HG02870 (cell line): ENCODE measurements at regions not wholly inside any gene's neighbourhood (a gene's known extent, or its start where the extent isn't known, plus 50 kb on each side); places are given as distances from the start of the nearest gene placed in this dataset.
"Not testable (repeated sequence)": the region's sequence is repeated elsewhere in the genome, so short reads cannot be mapped to it uniquely, and the experiment has no call there.

Experiments used
- ATAC-seq: cut with Tn5 transposase; IDR thresholded peaks from one replicate; pipeline ENCODE4 v1.9.1; 2021; ENCODE audit warnings: mild to moderate bottlenecking, moderate library complexity; ENCODE audit not compliant: unreplicated experiment

DNA sequence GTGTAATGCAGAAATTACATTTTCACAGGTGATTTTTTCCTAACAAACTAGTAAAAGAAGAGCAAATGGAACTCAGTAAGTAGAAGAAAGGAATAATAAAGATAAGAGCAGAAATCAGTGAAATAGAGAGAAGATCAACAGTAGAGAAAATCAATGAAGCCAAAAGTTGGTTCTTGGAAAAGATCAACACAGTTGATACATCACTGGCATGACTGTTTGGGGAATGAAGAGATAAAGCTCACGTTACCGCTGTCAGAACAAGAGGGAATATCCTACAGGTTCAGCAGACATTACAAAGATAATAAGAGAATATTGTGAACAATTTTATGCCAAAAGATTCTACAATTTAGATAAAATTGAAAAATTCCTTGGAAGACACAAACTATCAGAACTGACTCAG lies 146.4 kb downstream of the ACTR3B start:
- no peak for ATAC-seq

DNA sequence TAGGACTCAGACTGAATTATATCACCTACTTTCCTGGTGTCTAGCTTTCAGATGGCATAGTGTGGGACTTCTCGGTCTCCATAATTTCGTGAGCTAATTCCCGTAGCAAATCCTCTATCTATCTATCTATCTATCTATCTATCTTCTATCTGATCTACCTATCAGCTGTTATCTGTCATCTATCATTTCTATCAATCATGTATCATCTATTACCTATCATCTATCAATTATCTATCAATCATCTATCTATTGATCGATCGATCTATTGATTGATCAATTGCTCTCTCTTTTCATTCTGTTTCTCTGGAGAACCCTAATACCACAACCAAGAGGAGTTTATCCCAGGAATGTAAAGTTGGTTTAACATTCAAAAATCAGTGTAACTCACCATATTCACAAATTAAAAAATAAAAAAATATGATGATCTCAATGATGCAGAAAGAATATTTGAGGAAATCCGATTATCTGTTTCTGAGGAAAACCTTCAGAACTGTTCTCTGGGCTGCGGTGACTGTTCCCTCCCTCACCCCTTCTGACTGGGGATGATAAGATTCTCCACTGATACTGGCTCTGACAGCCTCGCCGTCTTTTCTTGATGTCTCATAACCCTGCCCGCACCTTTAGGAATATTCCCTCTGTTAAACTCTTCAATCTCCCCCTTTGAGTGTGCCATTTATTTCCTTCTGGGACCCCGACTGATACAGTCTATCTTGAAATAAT lies 147.7 kb downstream of the ACTR3B start:
- ATAC-seq: no peak

DNA sequence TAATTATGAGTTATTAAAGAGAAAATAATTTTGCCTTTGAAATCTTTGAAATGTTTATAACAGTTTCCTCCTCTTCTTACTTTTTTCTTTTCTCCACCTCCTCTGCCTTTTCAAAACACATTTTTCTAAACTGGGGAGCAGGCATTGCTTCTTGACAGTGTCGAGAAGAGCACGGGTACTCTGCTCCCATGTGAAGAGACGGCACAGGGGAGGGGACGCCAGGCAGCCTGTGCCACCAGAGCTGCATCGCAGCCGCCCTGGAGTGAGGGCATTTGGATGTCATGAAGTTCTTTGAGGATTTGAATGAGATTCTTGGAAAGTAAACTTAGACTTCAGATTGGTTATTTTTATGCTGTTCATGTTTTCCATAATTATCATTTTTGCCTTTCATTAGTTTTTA lies 149.7 kb downstream of the ACTR3B start:
- ATAC-seq: no peak

DNA sequence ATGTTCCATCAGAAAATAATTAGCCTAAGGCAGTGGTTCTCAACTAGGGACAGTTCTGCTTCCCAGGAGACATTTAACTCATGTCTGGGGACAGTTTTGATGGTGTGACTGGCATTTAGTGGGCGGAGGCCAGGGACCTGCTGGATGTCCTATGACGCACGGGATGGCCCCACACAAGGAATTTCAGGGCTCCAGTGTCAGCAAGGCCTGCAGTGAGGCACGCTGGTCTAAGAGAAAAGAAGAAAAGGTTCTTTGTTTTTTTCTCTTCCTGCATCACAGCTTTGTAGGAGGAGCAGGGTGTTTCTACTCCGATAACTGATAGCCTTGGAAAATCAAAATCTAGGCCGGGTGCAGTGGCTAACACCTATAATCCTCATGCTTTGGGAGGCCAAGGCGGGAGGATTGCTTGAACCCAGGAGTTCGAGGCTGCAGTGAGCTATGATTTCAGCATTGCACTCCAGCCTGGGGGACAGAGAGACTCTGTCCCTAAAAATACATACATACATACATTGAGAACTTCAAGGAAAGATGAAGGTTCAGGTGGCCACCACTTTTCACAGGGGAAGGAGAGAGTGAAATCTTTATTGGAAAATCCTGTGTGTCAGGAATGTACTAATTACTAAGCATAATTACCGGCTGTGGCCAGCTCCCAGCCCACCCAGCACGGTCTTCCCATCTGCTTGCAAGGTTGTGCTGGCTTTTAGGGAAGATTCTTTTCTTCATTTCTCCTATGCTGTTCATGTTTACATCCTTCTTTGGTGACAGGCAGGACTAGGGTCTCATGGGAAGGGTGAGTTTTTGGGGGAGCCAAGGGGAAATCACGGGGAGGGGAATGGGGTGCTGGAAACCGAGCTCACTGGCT lies 150.4 kb downstream of the ACTR3B start:
- ATAC-seq: no peak

DNA sequence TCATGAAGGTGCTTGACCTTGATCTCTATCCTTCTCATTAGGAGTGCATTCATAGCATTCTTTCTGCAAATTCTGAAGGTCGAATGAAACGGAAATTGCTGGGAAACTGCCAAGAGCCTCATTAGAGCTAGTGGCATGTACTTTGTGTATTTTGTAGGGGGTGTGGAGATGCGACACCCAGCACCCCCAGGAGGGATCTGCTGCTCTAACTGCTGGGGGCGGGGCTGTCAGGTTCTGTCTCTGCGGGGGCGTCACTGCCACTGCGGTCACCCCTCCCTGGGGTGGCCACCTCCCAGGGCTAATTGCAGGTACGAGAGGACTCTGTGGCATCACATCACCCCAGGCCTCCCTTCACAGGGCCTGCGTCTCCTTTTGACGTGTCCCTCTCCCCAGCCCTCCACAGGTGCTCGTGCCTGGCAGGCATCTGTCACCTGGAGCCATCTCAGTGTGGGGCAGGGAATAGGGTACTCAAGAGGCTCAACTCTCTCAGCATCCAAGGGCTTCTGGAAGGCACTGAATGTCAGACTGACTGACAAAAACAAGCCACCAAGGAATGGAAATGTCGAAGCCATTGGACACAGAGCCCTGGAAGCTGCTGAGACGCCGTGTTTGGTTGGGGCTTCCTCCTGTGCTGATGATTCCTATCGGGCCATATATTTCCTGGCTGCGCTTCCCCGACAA lies 151.1 kb downstream of the ACTR3B start:
- ATAC-seq: no peak

DNA sequence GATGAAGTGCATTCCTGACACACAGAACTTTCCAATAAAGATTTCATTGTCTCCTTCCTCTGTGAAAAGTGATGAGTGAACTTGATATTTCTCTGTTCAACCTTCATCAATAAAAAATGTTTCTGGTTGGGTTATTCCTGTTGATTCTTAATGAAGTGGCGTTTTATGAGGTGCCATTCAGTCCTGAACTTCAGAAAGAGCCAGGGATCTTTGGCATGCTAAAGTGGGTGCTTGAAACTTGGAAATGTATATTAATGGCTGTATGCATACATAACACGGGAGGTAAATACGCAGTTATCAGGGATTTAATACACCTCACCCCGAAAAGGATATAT lies 151.6 kb downstream of the ACTR3B start:
- no peak for ATAC-seq

DNA sequence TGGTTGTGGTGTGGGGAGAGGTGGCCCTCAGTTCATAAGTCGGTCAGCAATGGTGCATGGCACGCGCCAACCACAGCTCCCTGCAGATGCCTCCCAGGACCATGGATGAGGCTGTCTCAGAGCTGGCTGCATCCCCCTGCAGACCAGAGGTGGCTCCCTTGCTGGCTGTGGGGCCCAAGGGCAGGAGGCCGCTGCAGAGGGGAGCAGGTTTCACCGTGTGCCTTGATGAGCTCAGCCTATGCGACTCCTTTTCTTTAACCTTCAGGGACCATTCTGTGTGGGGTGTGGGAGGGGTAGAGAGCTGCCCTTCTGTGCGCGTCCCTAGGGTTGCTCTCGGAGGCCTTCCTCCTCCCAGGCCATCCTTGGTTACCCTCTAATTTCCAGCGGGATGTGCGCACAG lies 152.4 kb downstream of the ACTR3B start:
- ATAC-seq: no peak

DNA sequence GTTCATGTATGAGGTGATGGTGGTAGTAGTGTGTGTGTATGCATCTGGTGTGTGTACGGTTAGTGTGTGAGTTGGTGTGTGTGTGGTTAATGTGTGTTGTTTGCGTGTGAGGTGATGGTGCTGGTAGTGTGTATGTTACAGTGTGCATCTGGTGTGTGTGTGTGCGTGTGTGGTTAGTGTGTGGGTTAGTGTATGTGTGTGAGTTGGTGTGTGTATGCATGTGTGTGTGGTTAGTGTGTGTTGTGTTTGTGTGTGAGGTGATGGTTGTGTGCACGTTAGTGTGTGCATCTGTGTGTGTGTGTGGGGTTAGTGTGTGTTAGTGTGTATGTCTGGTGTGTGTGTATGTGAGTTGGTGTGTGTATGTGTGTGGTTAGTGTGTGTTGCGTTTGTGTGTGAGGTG lies 153.0 kb downstream of the ACTR3B start:
- ATAC-seq: no peak

DNA sequence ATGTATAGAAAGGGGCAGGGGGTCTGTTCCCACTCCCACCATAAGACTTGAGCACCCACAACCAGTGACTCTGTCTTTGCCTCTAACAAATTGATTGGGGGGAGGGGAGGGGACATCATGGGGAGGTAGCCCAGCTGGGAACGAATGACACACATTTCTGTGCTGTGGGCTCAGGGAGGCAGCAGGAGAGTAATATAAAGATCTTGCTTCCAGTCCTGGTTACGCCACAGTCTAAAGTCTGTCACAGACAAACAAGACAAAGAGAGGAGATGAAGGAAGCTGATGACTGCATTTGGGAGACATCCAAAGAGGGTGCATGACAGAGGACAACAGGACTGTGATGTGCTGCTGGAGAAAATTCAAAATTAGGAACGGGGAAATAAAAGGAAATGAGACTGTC lies 153.9 kb downstream of the ACTR3B start:
- ATAC-seq: no peak

DNA sequence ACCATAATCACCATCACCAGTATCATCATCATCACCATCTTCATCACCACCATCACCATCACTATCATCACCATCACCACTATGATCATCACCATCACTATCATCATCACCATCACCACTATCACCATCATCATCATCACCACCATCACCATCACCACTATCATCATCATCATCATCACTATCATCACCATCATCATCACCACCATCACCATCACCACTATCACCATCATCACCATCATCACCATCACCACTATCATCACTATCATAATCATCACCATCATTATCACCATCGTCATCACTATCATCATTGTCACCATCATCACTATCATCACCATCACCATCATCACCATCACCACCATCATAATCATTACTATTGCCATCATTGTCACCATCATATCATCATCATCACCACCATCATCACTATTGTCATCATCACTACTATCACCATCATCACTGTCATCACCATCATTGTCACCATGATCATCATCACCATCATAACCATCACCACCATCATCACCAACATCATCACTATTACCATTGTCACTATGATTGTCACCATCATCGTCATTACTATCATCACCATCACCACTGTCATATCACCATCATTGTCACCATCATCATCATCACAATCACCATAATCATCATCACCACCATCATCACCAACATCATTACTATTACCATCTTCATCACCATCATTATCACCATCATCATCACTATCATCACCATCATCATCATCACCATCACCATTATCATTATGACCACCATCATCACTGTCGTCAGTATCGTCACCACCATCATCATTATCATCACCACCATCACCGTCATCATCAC lies 154.7 kb downstream of the ACTR3B start:
- ATAC-seq: no peak

DNA sequence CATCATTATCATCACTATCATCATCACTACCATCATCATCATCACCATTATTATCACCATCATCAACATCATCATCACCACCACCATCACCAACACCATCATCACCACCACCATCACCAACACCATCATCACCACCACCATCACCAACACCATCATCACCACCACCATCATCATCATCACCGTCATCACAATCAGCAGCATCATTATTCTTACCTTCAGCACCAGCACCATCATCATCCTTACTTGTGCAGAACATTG lies 155.2 kb downstream of the ACTR3B start:
- ATAC-seq: not testable (repeated sequence)

DNA sequence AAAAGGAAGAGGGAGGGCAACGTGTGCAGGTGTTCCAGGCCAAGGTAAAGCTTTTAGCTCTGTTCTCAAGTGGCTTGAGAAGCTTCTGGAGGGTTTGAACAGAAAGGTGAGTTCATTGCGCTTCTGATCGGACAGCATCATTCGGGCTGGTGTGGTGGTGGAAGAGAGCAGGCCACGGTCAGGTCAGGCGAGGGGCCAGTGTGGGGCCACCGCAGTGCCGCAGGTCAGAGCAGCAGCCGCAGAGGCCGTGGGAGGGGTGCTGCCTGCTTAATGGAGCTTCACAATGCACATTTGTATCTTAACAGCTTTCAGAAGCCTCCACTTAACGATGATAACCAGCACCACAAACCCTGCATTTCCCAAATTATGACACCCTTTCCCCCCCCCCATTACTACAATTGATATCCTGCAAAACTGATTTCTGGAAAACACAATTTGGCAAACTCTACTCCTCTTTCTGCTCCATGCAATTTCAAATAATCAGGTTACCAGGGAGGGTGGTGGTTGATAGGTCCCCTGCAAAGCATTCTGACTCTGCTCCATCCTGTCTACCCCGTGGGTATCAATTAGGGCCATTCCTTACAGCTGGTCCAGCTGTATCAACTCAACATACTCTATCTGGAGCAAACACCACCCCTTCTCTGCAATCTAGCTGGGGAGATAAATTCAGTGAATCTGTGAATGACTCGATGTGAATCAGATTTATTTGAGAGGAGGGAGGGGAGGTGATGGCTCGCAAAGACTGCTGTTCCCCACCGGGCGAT lies 162.9 kb downstream of the ACTR3B start:
- no peak for ATAC-seq

DNA sequence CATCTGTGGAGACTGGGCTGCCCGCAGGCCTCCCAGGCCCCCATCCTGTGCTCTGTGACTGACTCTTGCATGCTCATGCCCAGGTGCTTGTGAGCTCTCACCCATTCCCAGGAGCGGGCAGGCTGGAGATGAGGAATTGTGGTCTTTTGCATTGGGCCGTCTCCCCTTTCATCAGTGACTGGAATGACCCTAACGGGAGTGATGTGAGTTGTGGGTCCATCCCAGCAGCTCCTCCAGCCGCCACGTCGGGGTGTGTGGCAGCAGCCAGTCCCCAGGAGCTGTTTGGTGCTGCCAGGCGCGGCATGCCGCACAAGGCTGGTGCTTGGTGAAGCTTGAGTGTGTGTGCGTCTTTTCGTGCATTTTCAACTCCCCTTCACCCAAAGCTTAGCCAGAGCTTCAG lies 164.2 kb downstream of the ACTR3B start:
- no peak for ATAC-seq

DNA sequence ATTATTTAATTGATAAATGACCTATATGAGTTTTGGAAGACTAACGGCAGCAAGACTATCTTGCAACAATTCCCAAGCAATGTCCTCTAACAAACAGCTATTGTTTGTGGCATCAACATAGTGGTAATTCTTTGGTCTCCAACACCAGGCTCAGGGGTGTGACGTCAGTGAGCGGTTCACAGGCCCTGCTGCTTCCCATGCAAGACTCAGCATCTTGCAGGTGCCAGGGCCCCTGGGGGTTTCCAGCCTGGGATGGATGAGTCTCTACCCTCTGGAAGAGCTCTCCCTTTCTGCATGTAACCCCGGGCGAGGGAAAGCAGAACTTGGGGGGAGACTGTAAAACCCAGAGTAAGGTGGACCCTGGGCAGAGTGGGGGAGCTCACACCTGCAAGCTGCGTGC lies 164.7 kb downstream of the ACTR3B start:
- no peak for ATAC-seq

DNA sequence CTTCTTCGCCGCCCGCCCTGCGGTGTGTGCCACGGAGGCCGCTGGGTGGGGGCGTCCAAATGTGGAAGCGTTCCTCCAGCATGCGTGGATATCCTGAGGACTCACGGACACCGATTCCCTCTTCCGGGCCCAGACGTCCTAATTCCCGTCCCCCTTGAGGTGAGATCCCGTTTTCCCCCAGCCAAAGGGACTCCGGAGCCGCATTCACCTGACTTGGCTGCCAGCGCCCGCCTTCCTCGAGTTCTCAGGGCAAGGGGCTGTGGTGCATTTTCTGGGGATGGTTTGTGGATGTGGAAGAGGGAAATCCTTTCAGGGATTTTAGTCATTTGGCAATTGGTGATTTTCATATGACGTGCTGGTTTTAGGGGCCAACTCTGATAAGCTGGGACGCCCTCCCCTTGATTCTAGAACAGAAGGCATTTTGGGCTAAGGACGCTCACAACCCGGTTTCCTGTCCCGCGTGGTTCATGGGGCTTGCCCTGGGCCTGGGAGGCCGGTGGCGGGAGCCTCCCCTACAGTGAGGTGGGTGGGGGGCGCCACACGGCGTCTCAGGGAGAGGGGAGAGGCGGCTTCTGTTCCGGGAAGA lies 165.4 kb downstream of the ACTR3B start:
- ATAC-seq: no peak

DNA sequence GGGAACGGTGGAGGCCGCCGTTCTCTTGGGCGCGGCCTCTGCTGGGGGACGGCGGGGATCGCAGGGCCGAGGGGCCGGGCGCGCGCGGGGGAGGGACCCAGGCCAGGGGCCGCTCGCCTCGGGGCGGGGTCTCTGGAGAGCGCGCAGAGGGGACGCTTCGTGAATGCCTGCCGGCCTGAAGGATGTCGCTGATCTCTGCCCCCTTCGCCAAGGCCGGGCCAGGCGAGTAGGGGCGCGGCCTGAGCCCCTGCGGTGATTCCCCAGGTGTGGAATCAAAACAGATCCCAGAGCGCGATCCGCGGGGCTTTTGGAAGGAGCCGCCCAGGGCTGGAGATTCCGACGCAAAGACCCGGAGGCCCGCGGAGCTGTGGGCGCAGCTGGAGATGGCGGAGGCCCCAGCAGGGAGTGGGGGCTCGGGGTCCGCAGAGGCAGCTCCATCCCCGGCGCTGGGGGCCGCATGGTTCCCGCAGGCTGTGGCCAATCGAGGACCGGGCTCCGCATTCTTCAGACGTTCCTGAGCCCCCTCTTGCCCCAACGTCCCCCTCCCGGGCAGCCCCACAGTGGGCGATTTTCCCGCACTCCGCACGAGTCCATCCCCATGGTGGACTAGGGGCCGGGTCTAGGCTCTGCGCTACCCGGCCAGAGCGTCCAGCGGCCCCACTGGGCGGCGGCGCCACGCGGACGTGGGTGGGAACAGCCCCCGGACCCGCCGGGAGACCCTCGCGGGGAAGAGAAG lies 166.0 kb downstream of the ACTR3B start:
- ATAC-seq: no peak

DNA sequence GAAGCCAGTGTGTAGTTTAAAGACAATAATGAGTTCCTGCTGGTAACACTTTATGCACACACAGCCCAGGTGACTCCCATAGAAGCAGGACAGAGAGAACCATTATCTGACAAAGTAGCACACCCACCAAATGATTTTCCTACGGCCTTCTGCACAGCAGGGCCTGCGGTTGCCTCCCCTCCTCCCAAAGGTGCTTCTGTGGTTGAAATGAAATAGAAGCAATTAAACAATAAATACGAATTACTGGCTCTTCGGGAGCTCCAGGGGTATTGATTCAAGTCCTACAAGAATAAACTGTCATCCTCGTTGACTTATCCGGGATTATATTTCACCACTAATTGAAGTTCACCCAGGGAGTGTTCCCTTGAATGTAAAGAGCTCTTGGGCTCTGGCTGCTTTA lies 172.1 kb downstream of the ACTR3B start:
- ATAC-seq: no peak

DNA sequence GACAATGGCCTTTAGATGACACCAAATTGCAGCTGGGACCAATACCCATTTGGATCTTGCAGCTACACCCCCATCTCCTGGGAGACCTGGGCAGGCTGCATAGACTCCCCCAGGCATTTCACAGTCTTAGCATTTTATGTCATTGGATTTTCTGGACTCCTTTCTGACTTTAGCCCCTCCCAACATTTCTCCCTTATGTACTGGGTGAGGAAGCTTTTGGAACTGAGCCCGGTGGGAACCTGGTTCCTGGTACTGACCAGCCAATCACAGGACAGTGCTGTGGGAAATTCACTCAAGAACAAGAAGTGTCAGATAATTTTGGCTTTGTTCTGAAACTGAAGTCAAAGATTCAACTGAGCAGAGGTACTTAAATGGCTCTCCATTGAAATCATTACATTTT lies 177.7 kb downstream of the ACTR3B start:
- no peak for ATAC-seq

DNA sequence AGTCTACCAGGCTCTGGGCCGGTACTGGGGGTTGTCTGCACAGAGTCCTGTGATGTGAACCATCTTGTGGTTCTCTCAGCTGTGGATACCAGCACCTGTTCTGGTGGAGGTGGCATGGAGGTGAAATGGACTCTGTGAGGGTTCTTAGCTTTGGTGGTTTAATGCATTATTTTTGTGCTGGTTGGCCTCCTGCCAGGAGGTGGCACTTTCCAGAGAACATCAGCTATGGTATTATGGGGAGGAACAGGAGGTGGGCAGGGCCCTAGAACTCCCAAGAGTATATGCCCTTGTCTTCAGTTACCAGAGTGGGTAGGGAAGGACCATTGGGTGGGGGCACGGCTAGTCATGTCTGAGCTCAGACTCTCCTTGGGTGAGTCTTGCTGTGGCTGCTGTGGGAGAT lies 187.1 kb downstream of the ACTR3B start:
- ATAC-seq: not testable (repeated sequence)

DNA sequence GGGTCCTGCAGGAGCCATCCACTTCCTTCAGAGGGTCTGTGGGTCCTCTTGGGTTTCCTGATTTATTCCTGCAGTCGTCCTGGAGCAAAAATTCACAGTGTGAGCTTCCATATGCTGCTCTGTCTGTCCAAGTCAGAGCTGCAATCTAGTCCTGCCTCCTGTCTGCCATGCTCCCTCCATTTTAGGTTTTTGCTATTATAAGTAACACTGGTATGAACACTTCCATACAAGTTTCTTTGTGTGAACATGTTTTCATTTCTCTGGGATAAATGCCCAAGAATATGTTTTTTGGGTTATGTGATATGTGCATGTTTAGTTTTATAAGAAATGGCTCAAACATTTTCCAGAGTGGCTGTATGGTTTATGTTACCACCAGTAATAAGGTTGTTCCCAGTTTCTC lies 188.1 kb downstream of the ACTR3B start:
- no peak for ATAC-seq
